Adrenal gland (tissue), 9 donors: ENCODE measurements at regions not wholly inside any gene's neighbourhood (a gene's known extent, or its start where the extent isn't known, plus 50 kb on each side); places are given as distances from the start of the nearest gene placed in this dataset.

Source experiments
- DNase-seq, 7 donors: peaks; one replicate each; pipeline ENCODE4 v3.0.0-alpha.2; 2019 to 2020
- H3K27ac ChIP-seq, 5 donors: fragments of 200-600 bp; sonication (generic) in 4 of 5; 1 replicate in 3 of 5; 2 replicates in 2 of 5; pipeline versions ENCODE4 v1.5.1 to v1.8.0; 2016 to 2020; ENCODE audit warnings: mild to moderate bottlenecking in 1 of 5
- H3K27me3 ChIP-seq: fragments of 200-600 bp; 2 replicates; pipeline ENCODE4 v1.8.0; 2021
- H3K36me3 ChIP-seq, 2 donors: fragments of 200-600 bp; replicated peaks in 1 of 2; 1 replicate in 1 of 2; 2 replicates in 1 of 2; pipeline versions ENCODE4 v1.5.1 to v1.8.0; 2018 to 2022
- H3K4me1 ChIP-seq, 2 donors: fragments of 200-600 bp; replicated peaks in 1 of 2; 1 replicate in 1 of 2; 2 replicates in 1 of 2; pipeline versions ENCODE4 v1.5.1 to v1.8.0; 2018 to 2021
- H3K4me3 ChIP-seq, 4 donors: fragments of 200-600 bp; sonication (generic) in 3 of 4; one replicate each; pipeline ENCODE4 v1.5.1; 2016 to 2018
- H3K9me3 ChIP-seq, 3 donors: fragments of 200-600 bp; sonication (generic) in 1 of 3; replicated peaks in 1 of 3; 1 replicate in 2 of 3; 2 replicates in 1 of 3; pipeline versions ENCODE4 v1.5.1 to v1.8.0; 2016 to 2021
- POLR2A ChIP-seq, 2 donors: fragments of 450-650 bp; IDR thresholded peaks; one replicate each; pipeline ENCODE4 v1.6.1; 2017; ENCODE audit warnings: antibody characterized with exemption in 2 of 2, mild to moderate bottlenecking in 2 of 2, moderate library complexity in 1 of 2
- WGBS, 4 donors: extraction: QIAGEN DNeasy Blood & Tissue Kit in 2 of 4; methylation state at CpG; one replicate each; pipeline versions ENCODE4 v1.1.5 to v1.1.7; 2013 to 2017; 5-methylcytosine and 5-hydroxymethylcytosine counted together
- intact Hi-C, 2 donors: fragments of 100-400 bp; cut with DNase I; formaldehyde crosslinking; loops; one replicate each; pipeline versions ENCODE4 v1.14.1 to v1.15.0; 2022 to 2023
- TF ChIP-seq, protein P1 (sequence below), 6 experiments: fragments of 450-650 bp in 4 of 6; fragments of 200-600 bp in 2 of 6; sonication (generic) in 1 of 6; IDR thresholded peaks; 1 replicate in 5 of 6; 2 replicates in 1 of 6; pipeline versions ENCODE4 v1.5.1 to v1.8.0; 2016 to 2021; ENCODE audit warnings: antibody characterized with exemption in 6 of 6, mild to moderate bottlenecking in 2 of 6, moderate library complexity in 1 of 6
- donor health status: healthy with polysubstance abuse.
- donor health status: Bipolar disorder and iron deficiency.
- donor health status: DM: yes; HTN: yes; CAD: no.
- donor health status: DM: no; HTN: no; CAD: no.
- donor health status: DM: no; HTN: no; CAD: no.

- TF ChIP-seq, protein P1, sequence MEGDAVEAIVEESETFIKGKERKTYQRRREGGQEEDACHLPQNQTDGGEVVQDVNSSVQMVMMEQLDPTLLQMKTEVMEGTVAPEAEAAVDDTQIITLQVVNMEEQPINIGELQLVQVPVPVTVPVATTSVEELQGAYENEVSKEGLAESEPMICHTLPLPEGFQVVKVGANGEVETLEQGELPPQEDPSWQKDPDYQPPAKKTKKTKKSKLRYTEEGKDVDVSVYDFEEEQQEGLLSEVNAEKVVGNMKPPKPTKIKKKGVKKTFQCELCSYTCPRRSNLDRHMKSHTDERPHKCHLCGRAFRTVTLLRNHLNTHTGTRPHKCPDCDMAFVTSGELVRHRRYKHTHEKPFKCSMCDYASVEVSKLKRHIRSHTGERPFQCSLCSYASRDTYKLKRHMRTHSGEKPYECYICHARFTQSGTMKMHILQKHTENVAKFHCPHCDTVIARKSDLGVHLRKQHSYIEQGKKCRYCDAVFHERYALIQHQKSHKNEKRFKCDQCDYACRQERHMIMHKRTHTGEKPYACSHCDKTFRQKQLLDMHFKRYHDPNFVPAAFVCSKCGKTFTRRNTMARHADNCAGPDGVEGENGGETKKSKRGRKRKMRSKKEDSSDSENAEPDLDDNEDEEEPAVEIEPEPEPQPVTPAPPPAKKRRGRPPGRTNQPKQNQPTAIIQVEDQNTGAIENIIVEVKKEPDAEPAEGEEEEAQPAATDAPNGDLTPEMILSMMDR (IDR thresholded peaks at IDR 0.05), result no peak
- no peak for TF ChIP-seq POLR2A (IDR thresholded peaks at IDR 0.05)
- WGBS, 4 donors, result 72 to 86% (median 83%) methylated on average over 2 of the region's 2 CpGs
- no peaks in the 10 kb centered on the region for H3K36me3 ChIP-seq
- H3K27ac ChIP-seq, result no peak overlapping the region
- H3K4me1 ChIP-seq, result no peaks in the 10 kb centered on the region
- H3K4me3 ChIP-seq, result no peak overlapping the region
- H3K27me3 ChIP-seq, result no peaks in the 10 kb centered on the region
- DNase-seq, result no peak
- no peaks in the 10 kb centered on the region for H3K9me3 ChIP-seq
- intact Hi-C loops, result no loop called here
Observed at GRCh38 chrX:122092978-122093377, 1045.6 kb downstream of the GLUD2 start.

DNA sequence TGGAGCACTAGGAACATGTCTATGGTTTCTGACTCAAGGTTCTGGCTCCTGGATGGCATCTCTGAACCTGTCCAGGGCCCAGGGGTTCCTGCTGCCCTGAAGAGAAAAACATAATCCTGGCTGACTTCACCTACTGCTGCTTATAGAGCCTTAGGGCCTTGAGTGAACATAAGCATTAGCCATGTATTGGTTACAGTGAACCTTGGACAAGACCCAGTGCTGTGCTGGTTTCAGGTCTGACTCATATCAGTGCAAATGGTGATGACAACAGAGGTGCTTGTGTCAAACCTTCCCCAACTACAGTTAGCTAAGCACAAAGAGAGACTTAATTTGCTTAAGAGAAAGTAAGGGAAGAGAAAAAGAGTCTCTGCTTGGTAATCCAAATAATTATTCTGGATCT, 1047.2 kb downstream of the GLUD2 start:
- TF ChIP-seq, protein P1 (IDR thresholded peaks at IDR 0.05), result no peak
- intact Hi-C loops, result no loop called here
- H3K4me1 ChIP-seq, result no peaks in the 10 kb centered on the region
- no peaks in the 10 kb centered on the region for H3K36me3 ChIP-seq
- no peak overlapping the region for H3K27ac ChIP-seq
- no peaks in the 10 kb centered on the region for H3K27me3 ChIP-seq
- H3K4me3 ChIP-seq, result no peak overlapping the region
- H3K9me3 ChIP-seq, result no peaks in the 10 kb centered on the region
- DNase-seq, result no peak

- no peaks in the 10 kb centered on the region for H3K27me3 ChIP-seq
- TF ChIP-seq POLR2A (IDR thresholded peaks at IDR 0.05), result no peak
- TF ChIP-seq, protein P1 (IDR thresholded peaks at IDR 0.05), result no peak
- WGBS, 4 donors, result 59 to 90% (median 75%) methylated on average over 2 to 3 of the region's 3 CpGs
- H3K4me1 ChIP-seq, result no peaks in the 10 kb centered on the region
- no peak overlapping the region for H3K4me3 ChIP-seq
- intact Hi-C loops, result no loop called here
- DNase-seq, result no peak
- H3K36me3 ChIP-seq, result no peaks in the 10 kb centered on the region
- H3K9me3 ChIP-seq, result no peaks in the 10 kb centered on the region
- no peak overlapping the region for H3K27ac ChIP-seq
Observed at GRCh38 chrX:122113376-122113775, 1066.0 kb downstream of the GLUD2 start.

DNA sequence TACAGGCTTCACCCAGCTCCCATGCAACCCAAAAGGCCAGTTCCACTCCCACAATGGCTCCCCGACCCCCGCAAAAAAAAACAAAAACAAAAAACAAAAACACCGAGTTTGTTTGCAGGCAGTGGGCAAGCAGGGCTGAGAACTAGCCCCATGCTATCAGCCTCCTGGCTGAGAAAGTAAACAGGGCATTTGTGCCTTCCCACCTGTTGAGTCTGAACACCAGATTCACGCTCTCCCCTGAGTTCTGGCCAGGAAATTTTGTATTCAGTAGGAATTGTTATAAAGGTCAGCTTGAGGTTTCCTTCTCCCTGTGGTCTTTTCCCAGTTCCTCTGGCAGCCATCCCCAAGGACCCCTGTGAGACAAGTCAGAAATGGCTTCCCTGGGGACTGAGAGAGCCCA, 1066.5 kb downstream of the GLUD2 start:
- Histone ChIP-seq H3K9me3 (no peaks in the 10 kb centered on the region), H3K4me1 (no peaks in the 10 kb centered on the region), H3K4me3 (no peak overlapping the region), H3K27ac (no peak overlapping the region), H3K27me3 (no peaks in the 10 kb centered on the region), H3K36me3 (no peaks in the 10 kb centered on the region)
- no peak for TF ChIP-seq POLR2A (IDR thresholded peaks at IDR 0.05)
- TF ChIP-seq, protein P1 (IDR thresholded peaks at IDR 0.05), result no peak
- DNase-seq, result no peak
- intact Hi-C loops, result no loop called here
- WGBS, 4 donors, result 75 to 80% (median 77%) methylated on average over 4 of the region's 4 CpGs
